HL-60 (cell line): ENCODE measurements at regions not wholly inside any gene's neighbourhood (a gene's known extent, or its start where the extent isn't known, plus 50 kb on each side); places are given as distances from the start of the nearest gene placed in this dataset.

Source experiments
- CTCF ChIP-seq: IDR thresholded peaks from one replicate; pipeline ENCODE4 v1.5.1; 2011; ENCODE audit warnings: low read length, control low read depth, inconsistent platforms; ENCODE audit not compliant: insufficient read depth
- POLR2AphosphoS5 ChIP-seq: IDR thresholded peaks from 2 replicates; pipeline ENCODE4 v1.6.1; 2012; ENCODE audit warnings: low read depth
- TF ChIP-seq, protein P1 (sequence below): IDR thresholded peaks from 2 replicates; pipeline ENCODE4 v1.6.1; 2012; ENCODE audit warnings: low read depth; ENCODE audit not compliant: insufficient replicate concordance

GRCh38 chr5:116914869-116915504, 340.4 kb upstream of the SEMA6A start:
- no peak for TF ChIP-seq CTCF
- TF ChIP-seq POLR2AphosphoS5, result no peak
- TF ChIP-seq, protein P1, sequence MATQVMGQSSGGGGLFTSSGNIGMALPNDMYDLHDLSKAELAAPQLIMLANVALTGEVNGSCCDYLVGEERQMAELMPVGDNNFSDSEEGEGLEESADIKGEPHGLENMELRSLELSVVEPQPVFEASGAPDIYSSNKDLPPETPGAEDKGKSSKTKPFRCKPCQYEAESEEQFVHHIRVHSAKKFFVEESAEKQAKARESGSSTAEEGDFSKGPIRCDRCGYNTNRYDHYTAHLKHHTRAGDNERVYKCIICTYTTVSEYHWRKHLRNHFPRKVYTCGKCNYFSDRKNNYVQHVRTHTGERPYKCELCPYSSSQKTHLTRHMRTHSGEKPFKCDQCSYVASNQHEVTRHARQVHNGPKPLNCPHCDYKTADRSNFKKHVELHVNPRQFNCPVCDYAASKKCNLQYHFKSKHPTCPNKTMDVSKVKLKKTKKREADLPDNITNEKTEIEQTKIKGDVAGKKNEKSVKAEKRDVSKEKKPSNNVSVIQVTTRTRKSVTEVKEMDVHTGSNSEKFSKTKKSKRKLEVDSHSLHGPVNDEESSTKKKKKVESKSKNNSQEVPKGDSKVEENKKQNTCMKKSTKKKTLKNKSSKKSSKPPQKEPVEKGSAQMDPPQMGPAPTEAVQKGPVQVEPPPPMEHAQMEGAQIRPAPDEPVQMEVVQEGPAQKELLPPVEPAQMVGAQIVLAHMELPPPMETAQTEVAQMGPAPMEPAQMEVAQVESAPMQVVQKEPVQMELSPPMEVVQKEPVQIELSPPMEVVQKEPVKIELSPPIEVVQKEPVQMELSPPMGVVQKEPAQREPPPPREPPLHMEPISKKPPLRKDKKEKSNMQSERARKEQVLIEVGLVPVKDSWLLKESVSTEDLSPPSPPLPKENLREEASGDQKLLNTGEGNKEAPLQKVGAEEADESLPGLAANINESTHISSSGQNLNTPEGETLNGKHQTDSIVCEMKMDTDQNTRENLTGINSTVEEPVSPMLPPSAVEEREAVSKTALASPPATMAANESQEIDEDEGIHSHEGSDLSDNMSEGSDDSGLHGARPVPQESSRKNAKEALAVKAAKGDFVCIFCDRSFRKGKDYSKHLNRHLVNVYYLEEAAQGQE, result no peak
